Prostate gland (tissue), 2 donors: ENCODE measurements at regions not wholly inside any gene's neighbourhood (a gene's known extent, or its start where the extent isn't known, plus 50 kb on each side); places are given as distances from the start of the nearest gene placed in this dataset.

Experiments
- DNase-seq: peaks from one replicate; pipeline ENCODE4 v3.0.0-alpha.2; 2019; ENCODE audit warnings: low spot score
- H3K27ac ChIP-seq, 2 donors: fragments of 200-600 bp; sonication (generic); 2 replicates each; pipeline ENCODE4 v1.5.1; 2017 to 2019
- H3K27me3 ChIP-seq: fragments of 200-600 bp; sonication (generic); replicated peaks from 2 replicates; pipeline ENCODE4 v1.5.1; 2019; ENCODE audit not compliant: insufficient read depth
- H3K36me3 ChIP-seq, 2 donors: fragments of 200-600 bp; sonication (generic); 1 replicate in 1 of 2; 2 replicates in 1 of 2; pipeline versions ENCODE4 v1.5.1 to v1.8.1; 2017 to 2019
- H3K4me1 ChIP-seq: fragments of 200-600 bp; sonication (generic); replicated peaks from 2 replicates; pipeline ENCODE4 v1.5.1; 2019
- H3K4me3 ChIP-seq, 2 donors: fragments of 200-600 bp; sonication (generic); 2 replicates each; pipeline ENCODE4 v1.5.1; 2017 to 2019
- H3K9me3 ChIP-seq: fragments of 200-600 bp; sonication (generic); 2 replicates; pipeline ENCODE4 v1.5.1; 2017
- CTCF ChIP-seq, 4 experiments: fragments of 200-600 bp in 2 of 4; fragments of 450-650 bp in 2 of 4; sonication (generic) in 2 of 4; IDR thresholded peaks; 1 replicate in 3 of 4; 2 replicates in 1 of 4; pipeline ENCODE4 v1.5.1; 2016 to 2019; ENCODE audit warnings: antibody characterized with exemption in 4 of 4, mild to moderate bottlenecking in 2 of 4, moderate library complexity in 2 of 4
- POLR2A ChIP-seq: fragments of 450-650 bp; IDR thresholded peaks from one replicate; pipeline ENCODE4 v1.6.1; 2016; ENCODE audit warnings: antibody characterized with exemption, mild to moderate bottlenecking
- POLR2AphosphoS5 ChIP-seq: sonication (generic); formaldehyde crosslinking; IDR thresholded peaks from one replicate; pipeline ENCODE4 v1.6.1; 2017; ENCODE audit warnings: antibody characterized with exemption
- WGBS: methylation state at CpG from one replicate; pipeline ENCODE4 v1.1.5; 2018; 5-methylcytosine and 5-hydroxymethylcytosine counted together
- intact Hi-C: fragments of 100-400 bp; cut with DNase I; formaldehyde crosslinking; loops from one replicate; pipeline ENCODE4 v1.14.2; 2022

DNA sequence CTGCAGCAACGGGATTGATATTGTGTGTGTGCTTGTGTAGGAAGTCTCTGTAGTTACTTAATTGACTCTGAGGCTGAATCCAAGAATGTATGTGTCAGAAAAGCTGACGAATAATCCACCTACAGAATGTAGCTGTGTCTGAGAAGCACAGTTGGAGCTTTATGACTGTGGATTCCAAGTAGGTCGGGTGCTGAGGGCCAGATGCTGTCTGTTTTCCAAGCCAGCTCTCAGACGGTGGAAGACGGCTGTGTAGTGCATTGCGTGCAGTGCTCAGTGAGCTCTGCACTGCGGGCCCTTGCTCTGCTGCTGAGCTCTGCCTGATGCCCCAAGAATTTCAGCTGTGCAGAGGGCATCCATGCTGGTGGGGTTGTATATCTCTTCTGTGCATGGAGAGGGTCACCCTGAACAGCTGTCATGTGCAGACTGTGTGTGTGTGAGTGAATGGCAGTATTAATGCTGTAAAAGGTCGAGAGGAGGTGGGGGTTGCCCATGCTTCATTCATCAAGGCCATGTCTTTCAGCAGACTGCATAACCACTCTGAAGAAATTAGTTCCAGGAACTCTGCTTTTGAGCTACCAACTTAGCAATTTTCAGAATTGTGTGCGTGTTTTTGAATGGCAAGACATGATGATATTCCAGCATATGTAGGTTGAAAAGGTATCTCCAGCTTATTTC is 154.1 kb upstream of the USP9Y start:
- TF ChIP-seq POLR2AphosphoS5 (no peak), CTCF (IDR thresholded peaks at IDR 0.05) (no peak), POLR2A (no peak)
- intact Hi-C loops = no loop called here
- Histone ChIP-seq H3K27ac (no peak overlapping the region), H3K4me3 (no peak overlapping the region), H3K9me3 (no peaks in the 10 kb centered on the region), H3K27me3 (no peaks in the 10 kb centered on the region), H3K36me3 (no peaks in the 10 kb centered on the region), H3K4me1 (no peaks in the 10 kb centered on the region)
- DNase-seq = no peak
- WGBS = 57% methylated on average over 7 of the region's 9 CpGs

GRCh38 chrY:12552471-12553283 is 148.4 kb upstream of the USP9Y start:
- H3K27me3 ChIP-seq = no peaks in the 10 kb centered on the region
- TF ChIP-seq POLR2AphosphoS5 = no peak
- TF ChIP-seq POLR2A = no peak
- no peak for TF ChIP-seq CTCF (IDR thresholded peaks at IDR 0.05)
- intact Hi-C loops = no loop called here
- no peak overlapping the region for H3K4me3 ChIP-seq
- no peak overlapping the region for H3K27ac ChIP-seq
- no peaks in the 10 kb centered on the region for H3K36me3 ChIP-seq
- no peaks in the 10 kb centered on the region for H3K4me1 ChIP-seq
- no peak for DNase-seq
- WGBS = 73% methylated on average over 4 of the region's 4 CpGs
- no peaks in the 10 kb centered on the region for H3K9me3 ChIP-seq

GRCh38 chrY:12553909-12554308 is 147.1 kb upstream of the USP9Y start:
- WGBS = 78% methylated on average over 1 of the region's 1 CpG
- Histone ChIP-seq H3K4me3 (no peak overlapping the region), H3K9me3 (no peaks in the 10 kb centered on the region), H3K36me3 (no peaks in the 10 kb centered on the region), H3K27me3 (no peaks in the 10 kb centered on the region), H3K4me1 (no peaks in the 10 kb centered on the region), H3K27ac (no peak overlapping the region)
- DNase-seq = no peak
- no peak for TF ChIP-seq POLR2AphosphoS5
- no peak for TF ChIP-seq CTCF (IDR thresholded peaks at IDR 0.05)
- TF ChIP-seq POLR2A = no peak
- intact Hi-C loops = no loop called here

- no peaks in the 10 kb centered on the region for H3K9me3 ChIP-seq
- no peak overlapping the region for H3K27ac ChIP-seq
- TF ChIP-seq POLR2A (no peak), CTCF (IDR thresholded peaks at IDR 0.05) (no peak), POLR2AphosphoS5 (no peak)
- H3K27me3 ChIP-seq = no peaks in the 10 kb centered on the region
- no peaks in the 10 kb centered on the region for H3K4me1 ChIP-seq
- DNase-seq = no peak
- H3K36me3 ChIP-seq = no peaks in the 10 kb centered on the region
- 50% methylated on average over 1 of the region's 1 CpG for WGBS
- intact Hi-C loops = no loop called here
- no peak overlapping the region for H3K4me3 ChIP-seq
Measured at GRCh38 chrY:12555005-12555404, 146.0 kb upstream of the USP9Y start.

DNA sequence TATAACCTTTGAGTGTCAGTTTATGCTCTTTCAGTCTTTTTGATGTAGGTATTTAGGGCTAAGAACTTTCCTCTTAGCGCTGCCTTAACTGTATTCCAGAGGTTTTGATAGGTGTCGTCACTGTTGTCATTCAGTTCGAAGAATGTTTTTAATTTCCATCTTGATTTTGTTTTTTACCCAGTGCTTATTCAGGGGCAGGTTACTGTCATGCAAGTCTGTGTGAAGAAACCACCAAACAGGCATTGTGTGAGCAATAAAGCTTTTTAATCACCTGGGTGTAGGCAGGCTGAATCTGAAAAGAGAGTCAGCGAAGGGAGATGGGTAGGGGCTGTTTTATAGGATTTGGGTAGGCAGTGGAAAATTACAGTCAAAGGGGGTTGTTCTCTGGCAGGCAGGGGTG is 142.0 kb upstream of the USP9Y start:
- no peaks in the 10 kb centered on the region for H3K27me3 ChIP-seq
- no peak for TF ChIP-seq POLR2AphosphoS5
- TF ChIP-seq POLR2A = no peak
- no peak for TF ChIP-seq CTCF (IDR thresholded peaks at IDR 0.05)
- no peaks in the 10 kb centered on the region for H3K4me1 ChIP-seq
- H3K36me3 ChIP-seq = no peaks in the 10 kb centered on the region
- H3K4me3 ChIP-seq = no peak overlapping the region
- H3K9me3 ChIP-seq = no peaks in the 10 kb centered on the region
- intact Hi-C loops = no loop called here
- no peak for DNase-seq
- WGBS = 87% methylated on average over 4 of the region's 4 CpGs
- no peak overlapping the region for H3K27ac ChIP-seq
